UCSD-AML1 (cell line): ENCODE measurements at regions not wholly inside any gene's neighbourhood (a gene's known extent, or its start where the extent isn't known, plus 50 kb on each side); places are given as distances from the start of the nearest gene placed in this dataset.

Source experiments
- DNase-seq: peaks from one replicate; lab custom pipeline; 2025; ENCODE audit not compliant: unreplicated experiment; lab: John Stamatoyannopoulos, UW

DNA sequence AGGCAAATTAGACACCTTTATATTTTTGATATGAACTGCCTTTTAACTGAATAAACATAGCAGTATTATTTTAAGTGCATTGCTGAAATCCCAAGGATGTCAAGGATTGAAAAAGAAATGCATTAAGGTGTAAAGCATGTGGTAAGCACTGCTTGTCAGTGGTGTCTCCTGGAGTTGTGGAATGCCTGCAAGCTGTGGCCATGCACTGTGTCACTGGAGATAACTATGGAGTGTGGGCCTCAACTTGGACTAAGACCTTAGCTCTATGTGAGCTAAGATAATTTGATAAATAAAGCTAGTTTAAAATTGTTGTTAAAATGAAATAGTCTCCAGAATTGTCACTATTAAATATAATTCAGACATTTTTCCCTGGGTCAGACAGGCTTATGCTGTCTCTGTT, 156.6 kb upstream of the OPRM1 start:
- DNase-seq: no peak

DNA sequence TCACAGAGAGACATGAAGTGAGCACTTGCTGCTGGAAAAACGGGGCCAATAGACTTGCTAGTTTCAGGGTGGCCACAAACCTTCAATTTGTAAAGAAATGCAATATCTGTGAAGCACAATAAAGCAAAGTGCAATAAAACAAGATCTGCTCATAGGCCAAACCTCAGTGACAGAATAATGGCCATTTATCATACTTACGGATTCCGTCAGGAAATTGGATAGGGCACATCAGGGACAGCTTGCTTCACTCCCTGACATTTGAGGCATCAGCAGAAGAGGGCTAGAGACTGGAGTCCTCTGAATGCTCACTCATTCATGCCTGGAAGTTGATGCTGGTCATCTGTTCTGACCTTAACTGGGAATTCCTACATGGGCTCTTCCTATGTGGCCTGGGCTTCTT, 165.5 kb upstream of the OPRM1 start:
- DNase-seq: no peak

DNA sequence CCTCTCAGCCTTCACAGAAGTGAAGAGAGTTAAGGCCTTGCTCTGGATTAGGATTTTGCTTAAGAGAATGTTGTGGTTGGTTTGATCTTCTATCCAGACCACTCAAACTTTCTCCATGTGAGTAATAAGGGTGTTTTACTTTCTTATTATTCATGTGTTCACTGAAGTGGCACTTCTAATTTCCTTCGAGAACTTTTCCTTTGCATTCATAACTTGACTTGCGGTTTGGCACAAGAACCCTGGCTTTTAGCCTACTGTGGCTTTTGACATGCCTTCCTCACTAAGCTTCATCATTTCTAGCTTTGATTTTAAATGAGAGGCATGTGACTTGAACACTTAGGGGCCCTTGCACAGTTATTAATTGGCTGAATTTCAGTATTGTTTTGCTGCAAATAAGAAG, 166.1 kb upstream of the OPRM1 start:
- DNase-seq: no peak

DNA sequence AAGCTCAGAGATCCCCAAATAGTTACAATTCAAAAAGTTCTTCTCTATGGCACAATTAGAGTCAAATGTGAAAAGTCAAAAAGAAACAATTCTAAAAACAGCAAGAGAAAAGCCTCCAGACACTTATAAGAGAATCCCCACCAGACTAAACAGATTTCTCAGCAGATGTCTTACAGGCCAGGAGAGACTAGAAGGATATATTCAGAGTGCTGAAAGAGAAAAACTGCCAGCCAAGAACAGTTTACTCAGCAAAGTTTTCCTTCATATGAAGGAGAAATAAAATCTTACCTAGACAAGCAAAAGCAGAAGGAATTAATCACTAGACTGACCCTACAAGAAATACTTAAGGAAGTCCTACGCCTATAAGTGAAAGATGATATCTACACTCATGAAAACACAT, 176.1 kb upstream of the OPRM1 start:
- no peak for DNase-seq

DNA sequence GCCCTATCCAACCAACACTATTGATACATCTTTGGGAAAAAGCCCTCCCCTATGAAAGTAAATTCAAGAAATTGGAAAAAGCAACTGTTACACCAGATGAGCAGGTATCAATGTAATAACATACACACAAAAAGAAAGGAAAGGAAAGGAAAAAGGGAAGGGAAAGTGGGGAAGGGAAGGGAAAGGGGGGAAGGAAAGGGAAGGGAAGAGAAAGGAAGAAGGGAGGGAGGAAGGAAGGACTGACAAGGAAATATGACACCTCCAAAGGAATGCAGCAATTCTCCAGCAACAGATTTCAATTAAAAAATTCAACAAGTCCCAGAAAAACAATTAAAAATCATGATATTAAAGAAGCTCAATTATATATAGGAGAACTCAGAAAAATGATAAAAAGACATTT, 176.9 kb upstream of the OPRM1 start:
- DNase-seq: no peak

DNA sequence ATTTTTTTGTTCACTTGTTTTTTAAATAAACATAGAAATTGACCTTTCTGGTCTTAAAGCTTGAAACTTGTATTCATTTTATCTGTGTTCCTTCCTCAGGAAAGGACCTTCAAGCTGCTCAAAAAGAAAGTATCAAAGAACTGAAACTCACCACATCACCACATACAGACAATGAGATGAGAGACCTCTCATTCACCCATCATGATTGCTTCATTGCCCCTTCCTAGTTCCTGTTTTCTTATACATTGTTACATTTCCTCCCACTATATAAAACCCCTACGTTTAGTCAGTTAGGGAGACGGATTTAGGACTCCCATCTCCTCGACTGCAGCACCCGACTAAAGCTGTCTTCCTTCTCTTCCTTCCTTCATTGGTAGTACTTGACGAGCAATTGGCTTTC, 180.5 kb upstream of the OPRM1 start:
- no peak for DNase-seq

DNA sequence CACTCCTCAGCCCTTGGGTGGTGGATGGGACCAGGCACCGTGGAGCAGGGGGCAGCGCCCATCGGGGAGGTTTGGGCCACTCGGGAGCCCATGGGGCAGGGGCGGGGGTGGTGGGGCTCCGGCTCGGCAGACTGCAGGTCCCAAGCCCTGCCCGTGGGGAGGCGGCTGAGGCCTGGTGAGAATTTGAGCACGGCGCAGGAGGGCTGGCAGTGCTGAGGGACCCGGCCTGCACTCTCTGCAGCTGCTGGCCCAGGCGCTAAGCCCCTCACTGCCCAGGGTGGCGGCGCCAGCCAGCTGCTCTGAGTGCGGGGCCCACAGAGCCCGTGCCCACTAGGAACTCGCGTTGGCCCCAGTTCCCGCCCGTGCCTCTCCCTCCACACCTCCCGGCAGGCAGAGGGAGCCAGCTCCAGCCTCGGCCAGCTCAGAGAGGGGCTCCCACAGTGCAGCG, 182.1 kb upstream of the OPRM1 start:
- no peak for DNase-seq

DNA sequence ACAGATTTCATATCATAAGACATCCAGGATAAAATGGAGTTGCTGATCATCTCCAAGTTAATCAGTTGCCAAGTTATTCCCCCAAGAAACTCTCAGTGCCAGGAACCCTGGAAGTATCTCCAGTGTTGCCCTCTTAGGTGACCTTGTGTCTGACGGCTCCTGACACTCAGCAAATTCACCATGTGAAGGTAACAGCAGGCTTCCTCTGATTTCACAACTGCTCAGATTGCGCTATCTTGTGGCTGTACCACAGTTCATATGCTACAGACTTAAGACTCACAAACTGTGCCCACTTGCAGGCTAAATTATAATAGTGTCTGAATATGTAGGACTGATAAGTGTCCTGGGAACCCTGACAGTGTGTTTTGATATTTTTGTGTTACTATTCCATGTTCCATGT, 186.6 kb upstream of the OPRM1 start:
- DNase-seq: no peak

DNA sequence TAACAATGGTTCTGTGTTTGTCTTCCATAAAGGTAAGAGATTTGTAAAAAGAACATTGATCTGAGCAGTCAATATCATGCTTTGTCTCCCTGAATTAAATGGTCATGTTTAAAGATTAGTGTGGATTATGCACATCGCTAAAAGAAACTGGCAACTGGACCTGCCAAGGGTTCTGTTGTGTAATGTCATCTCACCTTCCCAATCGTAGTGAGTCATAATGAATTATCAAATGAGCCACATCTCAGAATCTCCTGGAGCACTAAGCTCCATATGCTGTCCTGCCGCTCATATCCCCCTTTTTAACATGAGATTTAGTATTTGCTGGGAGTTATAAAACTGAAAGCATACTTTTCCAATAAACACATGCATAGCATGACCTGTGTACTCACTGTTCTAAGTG, 187.0 kb upstream of the OPRM1 start:
- no peak for DNase-seq

DNA sequence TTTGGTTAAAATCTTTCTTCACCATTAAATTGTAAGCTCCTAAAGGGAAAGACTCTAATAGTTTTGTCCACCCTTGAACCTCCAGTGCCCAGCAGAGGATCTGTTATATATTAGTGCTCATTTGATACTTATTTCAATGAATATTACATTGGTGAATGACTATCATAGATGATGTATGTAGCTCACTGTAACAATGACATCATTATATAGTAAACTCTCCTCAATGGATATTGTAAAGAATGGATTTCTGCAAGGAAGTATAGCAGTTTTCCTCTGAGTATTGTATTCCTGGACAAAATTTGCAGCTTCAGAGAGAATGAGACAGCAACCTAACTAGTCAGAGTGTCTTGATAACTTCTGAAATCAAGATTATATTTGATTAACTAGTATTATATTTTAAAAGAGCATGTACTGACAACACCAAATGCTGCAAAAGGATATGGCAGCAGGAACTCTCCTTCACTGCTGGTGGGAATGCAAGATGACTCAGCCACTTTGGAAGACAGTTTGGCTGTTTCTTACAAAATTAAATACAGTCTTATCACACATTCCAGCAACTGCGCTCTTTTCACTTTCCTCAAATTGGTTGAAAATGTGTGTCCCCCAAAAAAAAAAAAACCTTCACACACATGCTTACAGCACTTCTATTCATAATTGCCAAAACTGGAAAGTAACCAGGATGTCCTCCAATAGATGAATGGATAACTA, 189.8 kb upstream of the OPRM1 start:
- no peak for DNase-seq

DNA sequence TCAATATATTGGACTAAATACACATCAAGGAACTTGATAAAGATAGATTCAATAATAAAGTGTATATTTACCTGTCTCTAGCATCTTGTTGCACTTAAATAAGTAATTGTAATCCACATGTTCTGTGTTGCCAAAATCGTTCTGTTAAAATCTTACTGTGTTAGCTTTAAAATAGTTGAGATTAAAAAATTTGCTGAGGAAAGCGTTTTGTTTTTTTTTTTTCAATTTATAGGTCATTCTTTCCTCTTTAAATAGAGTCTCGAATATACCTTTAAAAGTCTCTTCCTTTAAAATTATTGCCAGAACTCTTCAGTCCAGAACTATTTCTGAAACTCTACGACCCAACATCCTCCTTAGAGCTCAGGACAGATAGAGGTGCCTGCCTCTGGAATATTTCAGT, 195.6 kb upstream of the OPRM1 start:
- no peak for DNase-seq

DNA sequence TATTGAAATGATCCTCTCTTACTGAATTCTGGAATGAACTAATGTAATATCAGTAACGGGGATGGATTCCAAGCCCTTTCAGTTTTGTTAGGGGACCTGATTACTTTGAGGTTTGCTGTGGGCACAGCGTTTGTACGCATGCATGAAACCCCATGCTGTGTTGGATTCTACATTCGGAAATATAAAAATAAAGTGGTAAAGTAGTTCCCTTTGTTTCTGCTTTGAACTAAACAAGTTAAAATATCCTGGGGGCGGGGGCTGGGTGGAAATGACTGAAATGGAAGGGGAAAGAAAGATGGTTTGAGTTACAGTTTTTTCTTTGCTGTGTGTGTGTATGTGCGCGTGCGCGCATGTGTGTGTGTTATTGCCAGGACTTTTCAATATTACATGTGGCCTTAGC, 196.5 kb upstream of the OPRM1 start:
- DNase-seq: no peak

DNA sequence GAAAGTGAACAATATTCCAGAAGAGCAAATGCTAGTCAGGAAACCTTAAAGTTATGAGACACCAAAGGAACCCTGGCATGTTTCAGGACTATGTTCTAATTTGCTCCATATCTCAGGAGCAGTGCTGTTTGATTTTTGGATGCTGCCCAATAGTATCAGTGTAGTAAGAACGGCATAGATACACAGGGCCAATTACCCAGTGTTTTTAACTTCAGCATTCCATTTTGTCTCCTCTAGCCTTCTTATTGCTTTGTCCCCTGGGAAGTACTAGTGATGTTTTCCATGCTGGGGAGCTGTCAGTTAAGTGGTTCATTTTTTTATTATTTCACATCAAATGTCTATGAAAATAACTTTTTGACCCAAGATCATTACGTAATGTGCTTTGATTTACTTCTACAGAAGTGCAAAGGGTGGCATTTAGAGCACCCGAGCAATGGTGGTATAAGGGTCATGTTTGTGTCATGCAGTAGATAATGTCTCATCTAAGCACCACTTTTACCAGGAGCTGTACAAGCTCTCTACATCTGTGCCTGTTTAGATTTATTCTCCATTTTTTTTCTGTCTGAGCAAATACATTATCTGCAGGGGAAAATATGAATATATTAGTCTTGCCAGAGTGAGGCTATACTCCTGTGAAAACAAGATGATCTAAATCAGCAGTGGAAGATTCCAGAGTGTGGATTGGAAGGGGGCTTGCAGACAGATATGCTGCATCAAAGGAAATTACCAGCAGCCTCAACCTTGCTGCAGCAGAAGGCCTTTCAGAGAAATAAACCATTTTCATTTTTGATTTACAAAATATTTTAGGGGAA, 198.8 kb upstream of the OPRM1 start:
- no peak for DNase-seq

DNA sequence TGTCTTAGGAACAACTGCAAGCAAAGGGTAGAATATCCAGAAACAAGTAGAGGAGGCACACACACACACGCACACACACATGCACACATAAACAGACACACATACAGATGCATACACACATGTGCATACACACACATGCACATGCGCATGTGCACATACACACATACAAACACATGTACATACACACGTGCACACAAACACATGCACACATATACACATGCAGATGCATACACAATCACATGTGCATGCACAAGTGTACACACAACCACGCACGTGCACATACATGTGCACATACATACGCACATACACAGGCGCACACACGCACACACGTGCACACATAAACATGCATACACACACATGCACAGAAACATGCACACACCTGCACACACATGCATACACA, 206.5 kb upstream of the OPRM1 start:
- no peak for DNase-seq

DNA sequence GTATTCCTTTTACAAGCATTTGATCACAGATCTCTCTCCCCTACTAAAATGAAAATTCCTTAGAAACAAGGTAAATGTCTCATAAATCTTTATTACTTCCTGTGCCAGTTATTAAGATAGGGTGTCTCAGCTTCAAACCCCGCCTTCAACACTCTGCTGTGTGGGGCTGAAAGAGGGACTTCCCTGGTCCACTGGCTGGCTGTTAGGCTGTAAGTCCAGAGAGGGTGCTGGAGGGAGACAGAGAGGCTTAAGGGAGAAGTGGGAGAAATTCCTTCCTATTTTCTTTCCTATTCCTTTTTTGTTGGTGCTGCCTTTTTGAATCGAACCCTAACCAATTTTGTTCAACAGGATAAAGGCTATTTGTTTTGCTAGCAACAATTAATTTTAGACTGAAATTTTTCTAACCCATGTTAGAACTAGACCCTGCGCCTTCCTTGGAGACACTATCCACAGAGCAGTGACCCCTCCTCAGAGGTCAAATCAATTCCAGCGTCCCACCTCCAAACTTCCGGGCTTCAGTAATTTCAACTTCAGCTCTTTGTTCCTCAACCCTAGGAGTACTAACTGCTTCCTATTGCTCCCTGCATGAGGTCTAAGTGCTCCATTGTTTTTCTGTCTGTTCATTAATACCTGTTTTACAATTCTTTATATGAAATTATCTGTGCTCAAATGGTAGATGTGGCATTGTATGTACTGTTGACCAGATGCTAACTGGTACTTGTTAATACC, 207.5 kb upstream of the OPRM1 start:
- no peak for DNase-seq

DNA sequence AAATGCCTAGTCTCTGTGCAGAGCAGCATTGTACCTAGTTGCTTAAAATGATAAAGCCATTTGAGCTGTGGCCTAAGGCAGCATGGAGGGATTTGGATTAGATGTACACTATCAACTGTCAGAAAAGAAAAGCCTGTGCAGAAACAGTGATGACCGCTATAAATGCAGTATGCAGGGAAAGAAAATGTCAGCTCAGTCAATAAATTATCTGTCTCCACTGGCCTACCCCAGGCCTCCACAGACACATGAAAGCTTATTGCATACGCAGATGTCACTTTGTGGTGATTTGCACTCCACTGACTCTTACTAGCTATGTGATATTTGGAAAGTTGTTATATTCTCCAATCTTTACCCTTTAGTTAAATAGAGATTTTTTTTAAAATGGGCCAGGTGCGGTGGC, 221.9 kb upstream of the OPRM1 start:
- no peak for DNase-seq

DNA sequence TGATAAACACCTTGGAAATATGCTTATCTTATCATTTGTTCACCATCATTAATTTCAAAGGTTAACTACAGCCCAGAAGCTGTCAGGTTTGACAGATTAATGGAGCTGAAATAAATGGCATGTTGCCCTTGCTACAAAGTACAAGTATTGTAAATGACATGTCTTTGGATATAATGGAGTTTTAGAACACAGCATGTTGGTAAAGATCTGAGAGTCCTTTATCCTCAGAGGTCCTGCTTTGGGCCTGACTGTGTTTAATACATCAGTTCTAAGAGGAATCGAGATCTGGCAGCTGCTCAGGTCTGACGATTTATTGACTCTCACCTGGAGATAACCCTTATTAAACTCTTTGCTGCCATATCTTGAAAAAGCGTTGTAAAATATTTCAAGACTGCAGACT, 222.7 kb upstream of the OPRM1 start:
- DNase-seq: no peak

DNA sequence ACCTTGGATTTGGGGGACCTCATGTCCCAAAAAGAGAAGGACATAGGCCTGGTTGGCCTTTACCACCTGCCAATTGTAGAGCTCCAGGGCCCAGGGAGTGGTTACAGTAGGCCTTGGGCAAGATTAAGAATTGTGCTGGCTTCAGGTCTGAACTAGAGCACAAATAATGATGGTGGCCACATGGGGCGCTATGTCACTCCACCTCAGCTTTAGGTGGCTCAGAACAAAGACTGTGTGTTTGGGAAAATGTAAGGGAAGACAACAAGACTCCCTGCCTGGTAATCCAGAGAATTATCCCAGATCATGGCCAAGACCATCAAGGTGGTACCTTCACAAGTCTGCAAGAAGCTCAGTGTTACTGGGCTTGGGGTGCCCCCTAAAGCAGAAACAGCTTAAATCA, 224.9 kb upstream of the OPRM1 start:
- no peak for DNase-seq

DNA sequence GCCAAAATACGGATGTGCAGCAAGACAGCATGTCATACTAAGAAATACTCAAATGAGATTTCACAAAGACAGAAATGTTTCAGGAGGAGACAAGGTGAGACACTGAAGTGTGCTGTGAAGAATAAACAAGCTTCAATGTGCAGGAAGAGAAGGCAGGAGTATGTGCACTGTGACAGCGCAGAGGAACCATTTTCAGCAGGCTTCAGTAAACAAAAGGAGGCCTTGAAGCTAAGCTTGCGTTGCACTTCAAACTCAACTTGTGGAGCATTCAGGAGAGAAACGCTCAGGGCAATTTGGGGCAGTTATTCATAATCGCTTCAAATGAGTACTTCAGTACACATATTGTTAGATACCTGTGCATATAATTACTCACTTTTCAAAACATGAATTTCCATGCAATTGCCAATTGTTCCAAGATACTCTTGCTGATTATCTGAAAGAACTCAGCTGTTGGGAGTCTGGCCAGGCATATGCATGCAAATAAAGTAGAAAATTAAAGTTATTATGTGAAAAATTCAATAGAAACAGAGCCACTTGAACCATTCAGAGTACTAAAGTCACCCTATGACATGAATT, 234.2 kb upstream of the OPRM1 start:
- no peak for DNase-seq

DNA sequence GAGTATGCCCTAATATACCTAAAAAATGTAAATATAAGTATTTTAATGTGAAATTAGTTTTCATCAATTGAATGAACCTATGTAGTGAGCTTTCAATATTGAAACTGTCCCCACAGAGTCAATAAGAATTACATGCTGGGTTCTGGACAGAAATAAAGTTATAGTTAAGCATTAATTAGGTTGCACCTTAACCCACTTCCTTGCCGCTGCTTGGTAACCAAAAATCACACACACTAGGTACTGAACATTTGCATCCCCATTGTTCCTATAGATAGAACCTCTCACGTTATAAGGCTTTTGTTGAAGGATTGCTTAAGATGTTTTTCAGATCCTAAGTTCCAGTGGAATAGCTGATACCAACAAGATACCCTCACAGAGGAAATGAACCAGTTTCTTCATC, 237.1 kb upstream of the OPRM1 start:
- DNase-seq: no peak

DNA sequence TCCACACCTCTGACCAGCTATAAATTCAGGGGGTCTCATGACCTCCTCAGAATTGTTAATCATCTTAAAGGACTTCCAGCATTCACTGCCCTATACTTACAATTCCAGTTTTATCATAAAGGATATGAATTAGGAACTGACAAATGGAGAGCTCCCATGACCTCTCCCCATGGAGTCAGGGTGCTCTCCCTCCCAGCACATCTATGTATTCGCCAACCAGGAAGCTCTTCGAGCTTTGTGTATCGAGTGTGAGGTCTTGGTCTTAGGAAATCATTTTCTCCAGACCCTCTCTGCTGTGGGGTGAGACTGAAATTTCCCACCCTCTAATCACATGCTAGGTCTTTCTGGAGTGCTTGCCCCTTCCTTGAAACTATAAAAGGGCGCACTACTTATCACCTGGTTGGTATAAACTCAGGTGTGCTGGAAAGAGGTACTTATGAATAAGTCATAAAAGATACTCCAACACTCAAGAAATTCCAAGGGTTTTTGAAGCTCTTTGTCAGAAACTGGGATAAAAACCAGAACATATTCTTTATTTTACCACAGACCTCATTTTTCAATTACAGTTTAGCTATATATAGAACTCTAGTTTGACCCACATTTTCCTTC, 238.4 kb upstream of the OPRM1 start:
- no peak for DNase-seq
